GM06990 (cell line): ENCODE measurements at regions not wholly inside any gene's neighbourhood (a gene's known extent, or its start where the extent isn't known, plus 50 kb on each side); places are given as distances from the start of the nearest gene placed in this dataset.

Experiments used
- DNase-seq: peaks from one replicate; pipeline ENCODE4 v3.0.0-alpha.2; 2011; ENCODE audit not compliant: insufficient read length; ENCODE audit errors: extremely low read depth
- H3K27me3 ChIP-seq: replicated peaks from 2 replicates; pipeline ENCODE4 v1.6.0; 2011; ENCODE audit warnings: low read length; ENCODE audit not compliant: control insufficient read depth, insufficient read depth
- H3K36me3 ChIP-seq: 2 replicates; pipeline ENCODE4 v1.5.1; 2011; ENCODE audit warnings: low read length; ENCODE audit not compliant: control insufficient read depth, insufficient read depth
- H3K4me3 ChIP-seq: replicated peaks from 2 replicates; pipeline ENCODE4 v1.5.1; 2011; ENCODE audit warnings: low read depth, mild to moderate bottlenecking, control low read depth, low read length
- TF ChIP-seq, protein P1 (sequence below): IDR thresholded peaks from 2 replicates; pipeline ENCODE4 v1.5.1; 2011; ENCODE audit warnings: low read length, control low read depth, mild to moderate bottlenecking, inconsistent platforms; ENCODE audit not compliant: insufficient read depth, poor library complexity, severe bottlenecking

DNA sequence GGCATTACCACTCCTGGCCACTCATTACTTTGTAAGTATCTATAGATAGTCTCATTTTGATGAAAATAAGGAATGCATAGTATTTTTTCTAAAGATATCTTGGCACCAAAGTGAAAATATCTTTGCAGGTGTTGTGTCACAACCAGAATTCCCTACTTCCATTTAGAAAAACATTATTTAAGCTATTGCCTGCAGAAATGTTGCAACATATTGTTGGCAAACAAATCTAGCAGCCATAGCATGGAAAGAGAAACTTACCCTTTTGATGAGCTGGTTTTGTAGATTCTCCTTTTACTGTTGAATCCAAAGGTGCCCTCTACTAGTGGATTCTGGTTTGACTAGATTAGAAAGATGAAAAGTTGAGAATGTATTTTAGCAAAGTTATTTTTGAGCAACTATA lies 138.8 kb downstream of the AREG start:
- Histone ChIP-seq H3K36me3 (no peaks in the 10 kb centered on the region), H3K27me3 (no peaks in the 10 kb centered on the region), H3K4me3 (no peak overlapping the region)
- no peak for DNase-seq
- TF ChIP-seq, protein P1, sequence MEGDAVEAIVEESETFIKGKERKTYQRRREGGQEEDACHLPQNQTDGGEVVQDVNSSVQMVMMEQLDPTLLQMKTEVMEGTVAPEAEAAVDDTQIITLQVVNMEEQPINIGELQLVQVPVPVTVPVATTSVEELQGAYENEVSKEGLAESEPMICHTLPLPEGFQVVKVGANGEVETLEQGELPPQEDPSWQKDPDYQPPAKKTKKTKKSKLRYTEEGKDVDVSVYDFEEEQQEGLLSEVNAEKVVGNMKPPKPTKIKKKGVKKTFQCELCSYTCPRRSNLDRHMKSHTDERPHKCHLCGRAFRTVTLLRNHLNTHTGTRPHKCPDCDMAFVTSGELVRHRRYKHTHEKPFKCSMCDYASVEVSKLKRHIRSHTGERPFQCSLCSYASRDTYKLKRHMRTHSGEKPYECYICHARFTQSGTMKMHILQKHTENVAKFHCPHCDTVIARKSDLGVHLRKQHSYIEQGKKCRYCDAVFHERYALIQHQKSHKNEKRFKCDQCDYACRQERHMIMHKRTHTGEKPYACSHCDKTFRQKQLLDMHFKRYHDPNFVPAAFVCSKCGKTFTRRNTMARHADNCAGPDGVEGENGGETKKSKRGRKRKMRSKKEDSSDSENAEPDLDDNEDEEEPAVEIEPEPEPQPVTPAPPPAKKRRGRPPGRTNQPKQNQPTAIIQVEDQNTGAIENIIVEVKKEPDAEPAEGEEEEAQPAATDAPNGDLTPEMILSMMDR = no peak

DNA sequence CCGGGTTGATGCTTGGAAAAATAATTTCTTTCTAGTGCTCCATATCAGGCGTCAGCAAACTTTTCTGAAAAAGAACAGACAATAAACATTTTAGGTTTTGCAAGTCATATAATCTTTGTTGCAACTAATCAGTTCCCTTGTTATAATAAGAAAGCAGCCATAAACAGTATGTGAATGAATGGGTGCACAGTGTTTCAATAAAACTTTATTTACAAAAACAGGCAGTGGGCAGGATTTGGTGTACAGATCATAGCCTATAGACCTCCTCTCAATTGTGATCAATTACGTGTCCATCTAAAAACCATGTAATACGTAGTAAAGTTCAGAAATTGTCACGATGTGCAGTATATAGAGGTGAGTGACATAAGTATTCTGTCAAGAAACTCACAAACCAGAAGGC lies 143.4 kb downstream of the AREG start:
- no peaks in the 10 kb centered on the region for H3K27me3 ChIP-seq
- TF ChIP-seq, protein P1 = no peak
- no peak for DNase-seq

DNA sequence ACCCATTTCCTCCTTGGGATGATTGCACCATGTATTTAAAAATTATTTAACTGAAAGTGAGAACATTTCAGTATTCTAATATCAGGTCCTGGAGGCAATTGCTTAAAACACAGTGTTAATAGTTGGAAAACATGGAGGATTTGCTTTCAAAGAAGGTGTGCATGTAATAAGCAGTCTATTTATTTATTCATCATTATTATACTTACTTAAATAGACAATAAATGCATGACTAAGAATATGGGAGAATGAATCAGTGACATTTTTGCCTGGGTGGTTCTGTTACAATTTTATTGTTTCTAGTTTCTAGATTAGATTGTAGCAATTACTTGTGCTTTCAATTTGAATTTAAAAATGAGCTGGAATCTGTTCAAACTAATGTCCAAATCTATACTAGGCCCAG lies 145.5 kb downstream of the AREG start:
- TF ChIP-seq, protein P1 = no peak

More for the DNA sequence above, 143.4 kb downstream of the AREG start:
- no peaks in the 10 kb centered on the region for H3K36me3 ChIP-seq
- no peak overlapping the region for H3K4me3 ChIP-seq

DNA sequence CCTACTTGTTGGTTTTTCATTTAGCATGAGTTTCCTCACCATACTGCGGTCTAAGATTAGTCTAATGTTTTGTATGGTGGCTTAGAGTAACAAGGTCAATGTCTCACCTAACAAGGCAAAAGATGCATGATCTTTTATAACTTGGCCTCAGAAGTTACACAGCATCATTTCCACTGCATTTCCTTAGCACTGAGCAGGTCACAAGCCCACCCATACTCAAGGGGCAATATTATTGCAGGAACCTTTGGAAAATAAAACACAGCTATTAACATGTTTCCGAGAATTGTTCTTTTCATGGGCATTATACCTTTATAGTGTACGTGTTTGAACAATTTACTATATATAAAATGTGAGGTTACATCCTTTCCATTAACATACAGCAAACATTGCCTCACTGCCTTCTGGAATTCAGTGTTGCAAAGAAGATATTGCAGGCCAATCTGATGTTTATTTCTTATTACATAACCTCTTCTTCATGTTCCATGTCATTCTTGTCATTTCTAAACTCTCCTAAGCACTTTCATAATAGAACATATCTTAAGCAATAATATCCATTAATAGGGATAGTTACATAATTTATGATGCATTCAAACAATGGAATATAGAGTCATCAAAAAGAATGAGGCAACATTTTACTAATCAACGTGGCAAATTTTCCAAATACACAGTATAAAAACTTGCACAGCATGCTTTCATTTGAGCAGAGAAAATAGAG lies 153.8 kb downstream of the AREG start:
- TF ChIP-seq, protein P1 = no peak
- Histone ChIP-seq H3K36me3 (no peaks in the 10 kb centered on the region), H3K27me3 (no peaks in the 10 kb centered on the region), H3K4me3 (no peak overlapping the region)
- no peak for DNase-seq

More for the DNA sequence above, 145.5 kb downstream of the AREG start:
- Histone ChIP-seq H3K36me3 (no peaks in the 10 kb centered on the region), H3K27me3 (no peaks in the 10 kb centered on the region), H3K4me3 (no peak overlapping the region)
- DNase-seq = no peak

DNA sequence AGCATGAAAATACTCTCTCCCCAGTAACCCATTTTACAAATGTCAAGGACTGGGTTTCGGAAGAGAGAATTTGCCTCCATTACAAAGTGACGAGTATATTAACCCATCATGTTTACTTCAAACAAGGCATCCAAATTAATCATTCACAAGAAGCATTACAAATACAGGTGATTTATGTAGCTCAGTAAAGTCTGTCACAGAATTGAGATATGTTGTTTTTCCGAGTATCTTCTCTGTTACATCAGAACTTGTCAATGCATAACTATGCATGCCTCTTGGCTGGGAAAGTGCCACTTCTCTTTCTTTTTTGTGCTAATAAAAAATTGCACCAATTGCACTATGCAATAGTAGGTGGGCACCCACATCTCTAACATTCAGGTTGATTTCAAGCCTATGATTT lies 158.2 kb downstream of the AREG start:
- no peak for DNase-seq
- Histone ChIP-seq H3K4me3 (no peak overlapping the region), H3K27me3 (no peaks in the 10 kb centered on the region), H3K36me3 (no peaks in the 10 kb centered on the region)
- TF ChIP-seq, protein P1 = no peak
